Peyer's patch (tissue), 4 donors: ENCODE measurements at regions not wholly inside any gene's neighbourhood (a gene's known extent, or its start where the extent isn't known, plus 50 kb on each side); places are given as distances from the start of the nearest gene placed in this dataset.

Experiments used
- CTCF ChIP-seq, 6 experiments: fragments of 450-650 bp in 4 of 6; fragments of 200-600 bp in 2 of 6; sonication (generic) in 1 of 6; IDR thresholded peaks; one replicate each; pipeline ENCODE4 v1.5.1; 2017 to 2019; ENCODE audit warnings: antibody characterized with exemption in 6 of 6, mild to moderate bottlenecking in 3 of 6, moderate library complexity in 1 of 6
- POLR2A ChIP-seq, 2 donors: fragments of 450-650 bp; IDR thresholded peaks; one replicate each; pipeline ENCODE4 v1.5.1; 2017; ENCODE audit warnings: antibody characterized with exemption in 2 of 2, mild to moderate bottlenecking in 2 of 2, moderate library complexity in 2 of 2

- TF ChIP-seq POLR2A (IDR thresholded peaks at IDR 0.05) (no peak), CTCF (IDR thresholded peaks at IDR 0.05) (no peak)
Observed at GRCh38 chr3:153600896-153601295, 438.9 kb downstream of the RAP2B start.
